ENCODE measurements at regions not wholly inside any gene's neighbourhood (a gene's known extent, or its start where the extent isn't known, plus 50 kb on each side); places are given as distances from the start of the nearest gene placed in this dataset.
"Not testable (repeated sequence)": the region's sequence is repeated elsewhere in the genome, so short reads cannot be mapped to it uniquely, and the experiment has no call there.

- Histone ChIP-seq H3F3A (ENCODE audit: low read length, unreplicated experiment) (no peaks in the 10 kb centered on the region), H3K9me2 (replicated peaks; ENCODE audit: low read length) (no peaks in the 10 kb centered on the region), H2AFZ (ENCODE audit: low read length) (peak overlapping the region; percentile 64), H3K9me3 (ENCODE audit: low read length) (no peaks in the 10 kb centered on the region), H3K27me3 (ENCODE audit: low read length) (no peaks in the 10 kb centered on the region), H3K9ac (ENCODE audit: low read length) (no peak overlapping the region), H4K20me1 (ENCODE audit: low read length) (no peaks in the 10 kb centered on the region), H3K4me2 (ENCODE audit: low read length) (no peak overlapping the region), H3K4me3 (ENCODE audit: low read length) (no peak overlapping the region), H3K79me2 (ENCODE audit: low read length) (no peaks in the 10 kb centered on the region), H3K36me3 (ENCODE audit: low read depth, low read length) (no peaks in the 10 kb centered on the region), H3K4me1 (ENCODE audit: insufficient read depth, low read length) (peaks cover 7% of the 10 kb centered on the region; the same call in 1 of the 2 replicates), H3K27ac (ENCODE audit: low read length) (no peak overlapping the region)
- intact Hi-C loops (cut with micrococcal nuclease), result loop anchor here (1.0 kb wide), 1 partner anchor 169 kb away; no protein-coding TSS in a partner anchor
- ChIA-PET POLR2A (ENCODE audit: unreplicated experiment) (no interaction called here), CTCF (interaction anchor here (0.5 kb wide), 1 partner anchor 169 kb away, joined by 6 read pairs; no protein-coding TSS in a partner anchor)
- DNase-seq (peak; percentile 63), ATAC-seq (peak; percentile 91)
- BruUV-seq (replicated peaks), result no TSS peak
- TF ChIP-seq EZH2phosphoT487 (IDR thresholded peaks at IDR 0.05; ENCODE audit: borderline replicate concordance, low read length), result no peak
- peak; percentile 69 for TF ChIP-seq CTCF (conservative IDR thresholded peaks at IDR 0.05; ENCODE audit: low read depth, low read length)
These were observed 78.7 kb upstream of the RGPD5 start for GRCh38 chr2:109715313-109715805.

- CTCF ChIA-PET, result not testable (repeated sequence)
These were observed 77.5 kb upstream of the RGPD5 start for GRCh38 chr2:109716596-109716995.

DNA sequence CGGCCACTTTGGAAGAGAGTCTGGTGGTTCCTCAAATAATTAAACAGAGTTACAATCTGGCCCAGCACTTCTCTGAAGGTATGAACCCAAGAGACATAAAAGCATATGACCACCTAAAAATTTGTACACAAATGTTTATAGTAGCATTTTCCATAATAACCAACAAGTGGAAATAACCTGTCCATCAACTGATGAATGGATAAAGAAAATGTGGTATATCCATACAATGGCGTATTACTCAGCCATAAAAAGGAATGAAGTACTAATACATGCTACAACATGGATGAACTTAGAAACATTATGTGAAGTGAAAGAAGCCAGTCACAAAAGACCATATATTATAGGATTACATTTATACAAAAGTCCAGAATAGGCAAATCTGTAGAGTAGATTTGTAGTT, 76.0 kb upstream of the RGPD5 start:
- Histone ChIP-seq H3K4me2 (ENCODE audit: low read length) (no peak overlapping the region), H3F3A (ENCODE audit: low read length, unreplicated experiment) (no peaks in the 10 kb centered on the region), H3K4me3 (ENCODE audit: low read length) (no peak overlapping the region), H4K20me1 (ENCODE audit: low read length) (no peaks in the 10 kb centered on the region), H2AFZ (ENCODE audit: low read length) (no peak overlapping the region), H3K9ac (ENCODE audit: low read length) (no peak overlapping the region), H3K9me3 (ENCODE audit: low read length) (no peaks in the 10 kb centered on the region), H3K9me2 (replicated peaks; ENCODE audit: low read length) (no peaks in the 10 kb centered on the region), H3K4me1 (ENCODE audit: insufficient read depth, low read length) (peaks cover 7% of the 10 kb centered on the region; the same call in 1 of the 2 replicates), H3K27me3 (ENCODE audit: low read length) (no peaks in the 10 kb centered on the region), H3K79me2 (ENCODE audit: low read length) (no peaks in the 10 kb centered on the region), H3K36me3 (ENCODE audit: low read depth, low read length) (no peaks in the 10 kb centered on the region), H3K27ac (ENCODE audit: low read length) (no peak overlapping the region)
- no TSS peak for BruUV-seq (replicated peaks)
- CTCF ChIA-PET, result no interaction called here
- DNase-seq (no peak), ATAC-seq (no peak)
- POLR2A ChIA-PET (ENCODE audit: unreplicated experiment), result no interaction called here
- TF ChIP-seq CTCF (conservative IDR thresholded peaks at IDR 0.05; ENCODE audit: low read depth, low read length), result no peak
- no peak for TF ChIP-seq EZH2 (IDR thresholded peaks at IDR 0.05; ENCODE audit: low read length, unreplicated experiment)
- no peak for TF ChIP-seq EZH2phosphoT487 (IDR thresholded peaks at IDR 0.05; ENCODE audit: borderline replicate concordance, low read length)
- intact Hi-C loops (cut with micrococcal nuclease), result no loop called here

More at GRCh38 chr2:109716596-109716995, 77.5 kb upstream of the RGPD5 start:
- H3K79me2 ChIP-seq (ENCODE audit: low read length); H4K20me1 ChIP-seq (ENCODE audit: low read length); DNase-seq; intact Hi-C loops (cut with micrococcal nuclease); H3K4me1 ChIP-seq (ENCODE audit: insufficient read depth, low read length); H3K4me3 ChIP-seq (ENCODE audit: low read length); H3K4me2 ChIP-seq (ENCODE audit: low read length); H3K27me3 ChIP-seq (ENCODE audit: low read length); H3F3A ChIP-seq (ENCODE audit: low read length, unreplicated experiment); ATAC-seq; H3K9ac ChIP-seq (ENCODE audit: low read length); H3K36me3 ChIP-seq (ENCODE audit: low read depth, low read length); H2AFZ ChIP-seq (ENCODE audit: low read length); H3K9me2 ChIP-seq (replicated peaks; ENCODE audit: low read length); H3K9me3 ChIP-seq (ENCODE audit: low read length); H3K27ac ChIP-seq (ENCODE audit: low read length); BruUV-seq (replicated peaks): not testable (repeated sequence)
- POLR2A ChIA-PET (ENCODE audit: unreplicated experiment), result interaction anchor here (0.6 kb wide), 1 partner anchor 42 kb away, joined by 5 read pairs; no protein-coding TSS in a partner anchor
